Smooth muscle cell (in vitro differentiated cells): ENCODE measurements at regions not wholly inside any gene's neighbourhood (a gene's known extent, or its start where the extent isn't known, plus 50 kb on each side); places are given as distances from the start of the nearest gene placed in this dataset.
"Not testable (repeated sequence)": the region's sequence is repeated elsewhere in the genome, so short reads cannot be mapped to it uniquely, and the experiment has no call there.

Experiments
- DNase-seq: peaks from one replicate; lab custom pipeline; 2025; ENCODE audit not compliant: unreplicated experiment; lab: John Stamatoyannopoulos, UW
- H2AFZ ChIP-seq: fragments of 200-600 bp; sonication (generic); 2 replicates; pipeline ENCODE4 v1.6.0; 2016; ENCODE audit warnings: antibody characterized with exemption, low read depth, mild to moderate bottlenecking
- H3F3A ChIP-seq: fragments of 200-600 bp; sonication (generic); 2 replicates; pipeline ENCODE4 v1.6.0; 2017; ENCODE audit warnings: antibody characterized with exemption, low read depth
- H3K27ac ChIP-seq: fragments of 200-600 bp; sonication (generic); 2 replicates; pipeline ENCODE4 v1.5.1; 2016; ENCODE audit warnings: low read depth, mild to moderate bottlenecking
- H3K27me3 ChIP-seq: fragments of 200-600 bp; sonication (generic); 2 replicates; pipeline ENCODE4 v1.6.1; 2016; ENCODE audit warnings: low read depth, mild to moderate bottlenecking
- H3K36me3 ChIP-seq: fragments of 200-600 bp; sonication (generic); 2 replicates; pipeline ENCODE4 v1.5.1; 2016; ENCODE audit warnings: low read depth
- H3K4me1 ChIP-seq: fragments of 200-600 bp; sonication (generic); 2 replicates; pipeline ENCODE4 v1.5.1; 2016; ENCODE audit warnings: low read depth
- H3K4me2 ChIP-seq: fragments of 200-600 bp; sonication (generic); 2 replicates; pipeline ENCODE4 v1.6.0; 2016; ENCODE audit warnings: mild to moderate bottlenecking
- H3K4me3 ChIP-seq: fragments of 200-600 bp; sonication (generic); 2 replicates; pipeline ENCODE4 v1.5.1; 2016; ENCODE audit warnings: mild to moderate bottlenecking
- H3K79me2 ChIP-seq: fragments of 200-600 bp; sonication (generic); 2 replicates; pipeline ENCODE4 v1.6.0; 2016; ENCODE audit warnings: low read depth, mild to moderate bottlenecking
- H3K9ac ChIP-seq: fragments of 200-600 bp; sonication (generic); 2 replicates; pipeline ENCODE4 v1.6.0; 2016; ENCODE audit warnings: low read depth
- H3K9me3 ChIP-seq: fragments of 200-600 bp; sonication (generic); replicated peaks from 2 replicates; pipeline ENCODE4 v1.5.1; 2016; ENCODE audit warnings: low read depth
- H4K20me1 ChIP-seq: fragments of 200-600 bp; sonication (generic); 2 replicates; pipeline ENCODE4 v1.6.0; 2016; ENCODE audit warnings: low read depth
- CTCF ChIP-seq: fragments of 200-600 bp; sonication (generic); IDR thresholded peaks from 2 replicates; pipeline ENCODE4 v1.5.1; 2017; ENCODE audit warnings: borderline replicate concordance, mild to moderate bottlenecking, antibody characterized with exemption; ENCODE audit not compliant: insufficient read depth, poor library complexity, severe bottlenecking
- WGBS: methylation state at CpG from one replicate; pipeline ENCODE4 v1.1.7; 2016; ENCODE audit warnings: low lambda C conversion rate; 5-methylcytosine and 5-hydroxymethylcytosine counted together

GRCh38 chr3:177411201-177411600 is 213.9 kb upstream of the TBL1XR1 start:
- H3K79me2 ChIP-seq = no peaks in the 10 kb centered on the region
- no peak overlapping the region for H3K9ac ChIP-seq
- H3K4me3 ChIP-seq = no peak overlapping the region
- no peak for TF ChIP-seq CTCF
- H3K9me3 ChIP-seq = no peaks in the 10 kb centered on the region
- H2AFZ ChIP-seq = no peak overlapping the region
- no peaks in the 10 kb centered on the region for H3F3A ChIP-seq
- H3K27ac ChIP-seq = no peak overlapping the region
- H3K4me1 ChIP-seq = no peaks in the 10 kb centered on the region
- WGBS = 98% methylated on average over 3 of the region's 3 CpGs
- H3K4me2 ChIP-seq = no peak overlapping the region
- H3K27me3 ChIP-seq = no peaks in the 10 kb centered on the region
- H3K36me3 ChIP-seq = no peaks in the 10 kb centered on the region
- H4K20me1 ChIP-seq = no peaks in the 10 kb centered on the region
- DNase-seq = no peak

GRCh38 chr3:177412677-177413170 is 215.4 kb upstream of the TBL1XR1 start:
- H3K27ac ChIP-seq, H4K20me1 ChIP-seq, H3F3A ChIP-seq, H3K27me3 ChIP-seq, H2AFZ ChIP-seq, DNase-seq, H3K9ac ChIP-seq, H3K4me2 ChIP-seq, H3K4me1 ChIP-seq, H3K4me3 ChIP-seq, H3K79me2 ChIP-seq, H3K36me3 ChIP-seq, H3K9me3 ChIP-seq: not testable (repeated sequence)
- WGBS = 96% methylated on average over 15 of the region's 32 CpGs

GRCh38 chr3:177414093-177414492 is 216.8 kb upstream of the TBL1XR1 start:
- TF ChIP-seq CTCF = no peak
- 98% methylated on average over 6 of the region's 6 CpGs for WGBS
- no peaks in the 10 kb centered on the region for H3F3A ChIP-seq

GRCh38 chr3:177418787-177419186 is 221.5 kb upstream of the TBL1XR1 start:
- 83% methylated on average over 1 of the region's 1 CpG for WGBS
- Histone ChIP-seq H3K79me2 (no peaks in the 10 kb centered on the region), H3K4me3 (no peak overlapping the region), H4K20me1 (no peaks in the 10 kb centered on the region), H3K36me3 (no peaks in the 10 kb centered on the region), H3K9ac (no peak overlapping the region), H3F3A (no peaks in the 10 kb centered on the region), H2AFZ (no peak overlapping the region), H3K4me2 (no peak overlapping the region), H3K4me1 (no peaks in the 10 kb centered on the region), H3K27ac (no peak overlapping the region), H3K9me3 (no peaks in the 10 kb centered on the region), H3K27me3 (no peaks in the 10 kb centered on the region)
- no peak for DNase-seq
- no peak for TF ChIP-seq CTCF

More at GRCh38 chr3:177414093-177414492, 216.8 kb upstream of the TBL1XR1 start:
- no peaks in the 10 kb centered on the region for H3K36me3 ChIP-seq
- H3K9me3 ChIP-seq = no peaks in the 10 kb centered on the region
- H4K20me1 ChIP-seq = no peaks in the 10 kb centered on the region
- DNase-seq = no peak
- H3K4me1 ChIP-seq = no peaks in the 10 kb centered on the region
- no peak overlapping the region for H2AFZ ChIP-seq
- no peak overlapping the region for H3K9ac ChIP-seq
- H3K4me2 ChIP-seq = no peak overlapping the region
- H3K79me2 ChIP-seq = no peaks in the 10 kb centered on the region
- no peak overlapping the region for H3K27ac ChIP-seq
- no peak overlapping the region for H3K4me3 ChIP-seq
- H3K27me3 ChIP-seq = no peaks in the 10 kb centered on the region
